Naive B cell (primary cell): ENCODE measurements at regions not wholly inside any gene's neighbourhood (a gene's known extent, or its start where the extent isn't known, plus 50 kb on each side); places are given as distances from the start of the nearest gene placed in this dataset.
"Not testable (repeated sequence)": the region's sequence is repeated elsewhere in the genome, so short reads cannot be mapped to it uniquely, and the experiment has no call there.

ENCODE experiments used
- ATAC-seq, 2 donors: fragments of 150-1000 bp; cut with Tn5 transposase; 2 replicates each; pipeline ENCODE4 v1.10.0; 2021; ENCODE audit warnings: low read depth in 2 of 2, mild to moderate bottlenecking in 2 of 2, moderate library complexity in 2 of 2
- DNase-seq: peaks from one replicate; pipeline ENCODE4 v3.0.0; 2022
- H3K27ac Mint-ChIP-seq, 6 donors: one replicate each; pipeline ENCODE4 v1.8.0; 2020 to 2022; ENCODE audit warnings: mild to moderate bottlenecking in 6 of 6, mixed read lengths in 6 of 6, moderate library complexity in 5 of 6, inconsistent platforms in 2 of 6
- H3K27me3 Mint-ChIP-seq, 3 donors: one replicate each; pipeline ENCODE4 v1.8.0; 2021 to 2022; ENCODE audit warnings: mixed read lengths in 3 of 3, mild to moderate bottlenecking in 1 of 3
- H3K36me3 Mint-ChIP-seq, 2 donors: one replicate each; pipeline ENCODE4 v1.8.0; 2020 to 2022; ENCODE audit warnings: mixed read lengths in 2 of 2, inconsistent platforms in 1 of 2, mild to moderate bottlenecking in 1 of 2
- H3K4me1 Mint-ChIP-seq, 3 donors: one replicate each; pipeline ENCODE4 v1.8.0; 2020 to 2022; ENCODE audit warnings: mixed read lengths in 3 of 3, inconsistent platforms in 1 of 3, mild to moderate bottlenecking in 1 of 3, moderate library complexity in 1 of 3
- H3K4me3 Mint-ChIP-seq, 8 donors: one replicate each; pipeline ENCODE4 v1.8.0; 2020 to 2022; ENCODE audit warnings: mild to moderate bottlenecking in 8 of 8, mixed read lengths in 8 of 8, moderate library complexity in 8 of 8, inconsistent platforms in 2 of 8
- H3K9me3 Mint-ChIP-seq, 7 donors: one replicate each; pipeline ENCODE4 v1.8.0; 2020 to 2022; ENCODE audit warnings: mixed read lengths in 7 of 7, mild to moderate bottlenecking in 5 of 7, inconsistent platforms in 2 of 7, moderate library complexity in 1 of 7

GRCh38 chr15:28459279-28459678, 73.5 kb downstream of the GOLGA8G start:
- Mint-ChIP-seq H3K4me1 (peaks cover 0 to 5% (median 2%) of the 10 kb centered on the region in 3 donors), H3K9me3 (peaks cover 0 to 5% (median 0%) of the 10 kb centered on the region in 7 donors), H3K27me3 (peaks cover 12 to 31% (median 30%) of the 10 kb centered on the region in 3 donors), H3K27ac (no peak overlapping the region), H3K36me3 (peaks cover 0 to 7% of the 10 kb centered on the region in 2 donors), H3K4me3 (no peak overlapping the region)
- DNase-seq (no peak), ATAC-seq (no peak)

- H3K9me3 Mint-ChIP-seq, H3K4me1 Mint-ChIP-seq, H3K27ac Mint-ChIP-seq, H3K36me3 Mint-ChIP-seq, ATAC-seq, DNase-seq, H3K4me3 Mint-ChIP-seq: not testable (repeated sequence)
- peaks cover 12 to 31% (median 30%) of the 10 kb centered on the region in 3 donors for H3K27me3 Mint-ChIP-seq
Measured at GRCh38 chr15:28457396-28457932, 75.3 kb downstream of the GOLGA8G start.

- ATAC-seq, result no peak
- H3K36me3 Mint-ChIP-seq, result peaks cover 0 to 7% of the 10 kb centered on the region in 2 donors
- no peak for DNase-seq
- no peak overlapping the region for H3K4me3 Mint-ChIP-seq
- H3K27ac Mint-ChIP-seq, result no peak overlapping the region
- peaks cover 0 to 5% (median 0%) of the 10 kb centered on the region in 7 donors for H3K9me3 Mint-ChIP-seq
- H3K27me3 Mint-ChIP-seq, result peaks cover 12 to 31% (median 25%) of the 10 kb centered on the region in 3 donors
- H3K4me1 Mint-ChIP-seq, result peaks cover 0 to 5% (median 2%) of the 10 kb centered on the region in 3 donors
Measured at GRCh38 chr15:28456476-28457395, 76.0 kb downstream of the GOLGA8G start.

- H3K4me3 Mint-ChIP-seq, result peak overlapping the region in 1 of 8 donors; percentile 29
- ATAC-seq, result not testable (repeated sequence)
Measured at GRCh38 chr15:28455537-28456475, 77.0 kb downstream of the GOLGA8G start.

GRCh38 chr15:28454751-28455220, 76.3 kb downstream of the GOLGA8F start:
- H3K4me3 Mint-ChIP-seq, H3K36me3 Mint-ChIP-seq, ATAC-seq, H3K27ac Mint-ChIP-seq, DNase-seq, H3K9me3 Mint-ChIP-seq, H3K4me1 Mint-ChIP-seq: not testable (repeated sequence)
- peaks cover 12 to 27% (median 17%) of the 10 kb centered on the region in 3 donors for H3K27me3 Mint-ChIP-seq

More at GRCh38 chr15:28455537-28456475, 77.0 kb downstream of the GOLGA8G start:
- not testable (repeated sequence) for DNase-seq, H3K36me3 Mint-ChIP-seq, H3K9me3 Mint-ChIP-seq, H3K4me1 Mint-ChIP-seq, H3K27ac Mint-ChIP-seq
- peaks cover 12 to 31% (median 21%) of the 10 kb centered on the region in 3 donors for H3K27me3 Mint-ChIP-seq
